ENCODE measurements at regions not wholly inside any gene's neighbourhood (a gene's known extent, or its start where the extent isn't known, plus 50 kb on each side); places are given as distances from the start of the nearest gene placed in this dataset.

GRCh38 chr11:70540196-70540595, 141.9 kb downstream of the CTTN start:
- no peak for TF ChIP-seq CTCF (conservative IDR thresholded peaks at IDR 0.05)
- TF ChIP-seq EZH2 (IDR thresholded peaks at IDR 0.05; ENCODE audit: low read depth): no peak
